Pancreas (tissue), 10 donors: ENCODE measurements at regions not wholly inside any gene's neighbourhood (a gene's known extent, or its start where the extent isn't known, plus 50 kb on each side); places are given as distances from the start of the nearest gene placed in this dataset.

Experiments
- ATAC-seq, 4 donors: fragments of 200-7000 bp; cut with Tn5 transposase; one replicate each; pipeline versions ENCODE4 v1.8.0 to v1.9.1; 2020; ENCODE audit warnings: mild to moderate bottlenecking in 4 of 4, moderate library complexity in 4 of 4
- DNase-seq, 6 donors: peaks; one replicate each; pipeline ENCODE4 v3.0.0-alpha.2; 2020
- FAIRE-seq: peaks from 2 replicates; lab custom pipeline; 2012; peaks lifted over from hg19 to GRCh38; lab: Jason Lieb, UNC
- H3K27ac ChIP-seq, 4 donors: fragments of 200-600 bp; sonication (generic); 1 replicate in 3 of 4; 2 replicates in 1 of 4; pipeline versions ENCODE4 v1.5.0 to v1.8.0; 2020
- H3K27me3 ChIP-seq, 4 donors: fragments of 200-600 bp; one replicate each; pipeline ENCODE4 v1.8.0; 2021
- H3K36me3 ChIP-seq, 3 donors: fragments of 200-600 bp; sonication (generic) in 1 of 3; one replicate each; pipeline versions ENCODE4 v1.5.0 to v1.8.0; 2020 to 2021
- H3K4me1 ChIP-seq, 3 donors: fragments of 200-600 bp; one replicate each; pipeline ENCODE4 v1.8.0; 2021
- H3K4me3 ChIP-seq, 4 donors: fragments of 200-600 bp; sonication (generic) in 2 of 4; one replicate each; pipeline versions ENCODE4 v1.5.0 to v1.8.0; 2020 to 2021
- H3K9me3 ChIP-seq, 4 donors: fragments of 200-600 bp; one replicate each; pipeline ENCODE4 v1.8.0; 2021
- CTCF ChIP-seq, 4 donors: fragments of 200-600 bp; sonication (generic) in 3 of 4; IDR thresholded peaks; one replicate each; pipeline versions ENCODE4 v1.5.0 to v1.8.0; 2021; ENCODE audit warnings: antibody characterized with exemption in 4 of 4
- WGBS, 2 donors: extraction: QIAGEN DNeasy Blood & Tissue Kit; methylation state at CpG; one replicate each; pipeline ENCODE4 v1.1.7; 2013; 5-methylcytosine and 5-hydroxymethylcytosine counted together
- intact Hi-C, 3 donors: fragments of 100-400 bp; cut with DNase I; formaldehyde crosslinking; loops; one replicate each; pipeline versions ENCODE4 v1.11.1 to v1.14.2; 2022
- donor health status: healthy with polysubstance abuse.
- donor health status: DM: no; HTN: no; CAD: no; lungs with moderate emphysema.
- donor health status: DM: no; HTN: no; CAD: no.
- donor health status: control.
- donor health status: control.
- donor health status: Bipolar disorder and iron deficiency.
- donor health status: DM: yes; HTN: yes; CAD: no.
- donor health status: DM: no; HTN: no; CAD: no.
- donor health status: DM: no; HTN: no; CAD: no.
- donor health status: DM: yes; HTN: yes; CAD: no.

GRCh38 chr6:147664092-147664491 lies 155.6 kb downstream of the SAMD5 start:
- 26 to 60% methylated on average over 2 of the region's 2 CpGs for WGBS, 2 donors
- no peaks in the 10 kb centered on the region for H3K4me1 ChIP-seq
- ATAC-seq (no peak), FAIRE-seq (no peak), DNase-seq (no peak)
- no peak overlapping the region for H3K4me3 ChIP-seq
- H3K27me3 ChIP-seq, result no peaks in the 10 kb centered on the region
- H3K36me3 ChIP-seq, result no peaks in the 10 kb centered on the region
- no peak overlapping the region for H3K27ac ChIP-seq
- intact Hi-C loops, result no loop called here
- no peak for TF ChIP-seq CTCF (IDR thresholded peaks at IDR 0.05)
- H3K9me3 ChIP-seq, result no peaks in the 10 kb centered on the region

- WGBS, 2 donors, result 63 to 69% methylated on average over 4 of the region's 4 CpGs
- ATAC-seq, result no peak
- FAIRE-seq, result no peak
- no peak overlapping the region for H3K27ac ChIP-seq
- no peaks in the 10 kb centered on the region for H3K9me3 ChIP-seq
- DNase-seq, result no peak
- intact Hi-C loops, result no loop called here
- no peak overlapping the region for H3K4me3 ChIP-seq
- no peaks in the 10 kb centered on the region for H3K4me1 ChIP-seq
- no peaks in the 10 kb centered on the region for H3K27me3 ChIP-seq
- H3K36me3 ChIP-seq, result no peaks in the 10 kb centered on the region
- no peak for TF ChIP-seq CTCF (IDR thresholded peaks at IDR 0.05)
Observed at GRCh38 chr6:147666255-147666654, 157.8 kb downstream of the SAMD5 start.

GRCh38 chr6:147667082-147667481 lies 158.6 kb downstream of the SAMD5 start:
- Histone ChIP-seq H3K27ac (no peak overlapping the region), H3K4me1 (no peaks in the 10 kb centered on the region), H3K4me3 (no peak overlapping the region), H3K36me3 (no peaks in the 10 kb centered on the region), H3K27me3 (no peaks in the 10 kb centered on the region), H3K9me3 (no peaks in the 10 kb centered on the region)
- DNase-seq (no peak), ATAC-seq (no peak), FAIRE-seq (no peak)
- intact Hi-C loops, result no loop called here
- TF ChIP-seq CTCF (IDR thresholded peaks at IDR 0.05), result no peak
- 57 to 79% methylated on average over 3 of the region's 3 CpGs for WGBS, 2 donors

GRCh38 chr6:147674099-147674498 lies 165.6 kb downstream of the SAMD5 start:
- DNase-seq (no peak), FAIRE-seq (no peak), ATAC-seq (no peak)
- intact Hi-C loops, result no loop called here
- no peak for TF ChIP-seq CTCF (IDR thresholded peaks at IDR 0.05)
- H3K4me1 ChIP-seq, result no peaks in the 10 kb centered on the region
- no peak overlapping the region for H3K27ac ChIP-seq
- no peak overlapping the region for H3K4me3 ChIP-seq
- no peaks in the 10 kb centered on the region for H3K27me3 ChIP-seq
- no peaks in the 10 kb centered on the region for H3K36me3 ChIP-seq
- WGBS, 2 donors, result 69 to 81% methylated on average over 4 of the region's 4 CpGs
- no peaks in the 10 kb centered on the region for H3K9me3 ChIP-seq

- H3K27me3 ChIP-seq, result no peaks in the 10 kb centered on the region
- ATAC-seq (no peak), FAIRE-seq (no peak), DNase-seq (no peak)
- intact Hi-C loops, result no loop called here
- no peak for TF ChIP-seq CTCF (IDR thresholded peaks at IDR 0.05)
- H3K4me3 ChIP-seq, result no peak overlapping the region
- no peaks in the 10 kb centered on the region for H3K4me1 ChIP-seq
- no peaks in the 10 kb centered on the region for H3K36me3 ChIP-seq
- H3K27ac ChIP-seq, result no peak overlapping the region
- no peaks in the 10 kb centered on the region for H3K9me3 ChIP-seq
Observed at GRCh38 chr6:147674794-147675193, 166.3 kb downstream of the SAMD5 start.
